Kidney epithelial cell (primary cell): ENCODE measurements at regions not wholly inside any gene's neighbourhood (a gene's known extent, or its start where the extent isn't known, plus 50 kb on each side); places are given as distances from the start of the nearest gene placed in this dataset.

Experiments
- DNase-seq: peaks from one replicate; pipeline ENCODE4 v3.0.0-alpha.2; 2010; ENCODE audit warnings: low read depth
- H3K27me3 ChIP-seq: 2 replicates; pipeline ENCODE4 v1.6.0; 2011; ENCODE audit warnings: low read length; ENCODE audit not compliant: control insufficient read depth, insufficient read depth
- H3K36me3 ChIP-seq: 2 replicates; pipeline ENCODE4 v1.5.1; 2011; ENCODE audit warnings: low read length; ENCODE audit not compliant: control insufficient read depth, insufficient read depth
- H3K4me3 ChIP-seq: 2 replicates; pipeline ENCODE4 v1.5.1; 2011; ENCODE audit warnings: low read depth, mild to moderate bottlenecking, control low read depth, low read length
- TF ChIP-seq, protein P1 (sequence below): IDR thresholded peaks from 2 replicates; pipeline ENCODE4 v1.5.1; 2011; ENCODE audit warnings: mild to moderate bottlenecking, moderate library complexity, low read length, control low read depth, inconsistent platforms; ENCODE audit not compliant: insufficient read depth, poor library complexity, severe bottlenecking

DNA sequence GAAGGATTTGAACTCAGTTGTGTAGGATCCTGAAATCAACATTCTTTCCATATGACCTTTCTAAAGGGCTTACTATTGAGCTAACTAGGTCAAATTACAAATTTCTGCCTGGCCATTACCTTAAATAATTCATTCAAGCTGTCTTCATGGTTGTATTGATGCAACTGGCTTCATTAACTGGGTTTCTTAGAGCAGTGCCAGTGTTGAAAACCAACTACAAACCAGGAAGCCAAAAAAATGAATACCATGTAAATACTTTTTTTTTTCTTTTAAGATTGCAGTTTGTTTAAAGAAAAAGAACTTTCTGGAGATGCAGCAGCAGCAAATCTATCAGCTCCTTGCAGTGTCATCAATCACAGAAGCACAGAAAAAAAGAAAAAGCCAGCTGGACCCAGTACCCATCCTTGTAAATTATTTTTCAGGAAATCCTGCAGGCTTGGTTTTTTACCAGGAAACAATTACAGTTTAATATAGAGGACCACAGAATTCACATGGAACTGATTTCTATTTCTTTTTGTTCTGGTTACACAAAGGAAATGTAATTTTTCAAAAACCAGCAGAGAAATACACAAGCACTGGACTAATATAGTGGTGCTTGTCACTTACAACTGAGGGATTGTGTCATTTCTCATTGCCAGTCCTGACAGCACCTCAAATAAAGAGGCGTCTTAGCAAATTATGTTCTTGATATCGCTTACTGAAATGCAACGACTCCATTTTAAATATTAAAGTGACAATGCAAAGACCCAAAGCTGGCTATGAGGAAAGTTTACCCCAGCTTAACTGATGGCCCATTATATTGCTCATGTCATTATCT, 131.9 kb downstream of the TMEM26 start:
- Histone ChIP-seq H3K36me3 (no peaks in the 10 kb centered on the region), H3K4me3 (no peak overlapping the region), H3K27me3 (no peaks in the 10 kb centered on the region)
- TF ChIP-seq, protein P1, sequence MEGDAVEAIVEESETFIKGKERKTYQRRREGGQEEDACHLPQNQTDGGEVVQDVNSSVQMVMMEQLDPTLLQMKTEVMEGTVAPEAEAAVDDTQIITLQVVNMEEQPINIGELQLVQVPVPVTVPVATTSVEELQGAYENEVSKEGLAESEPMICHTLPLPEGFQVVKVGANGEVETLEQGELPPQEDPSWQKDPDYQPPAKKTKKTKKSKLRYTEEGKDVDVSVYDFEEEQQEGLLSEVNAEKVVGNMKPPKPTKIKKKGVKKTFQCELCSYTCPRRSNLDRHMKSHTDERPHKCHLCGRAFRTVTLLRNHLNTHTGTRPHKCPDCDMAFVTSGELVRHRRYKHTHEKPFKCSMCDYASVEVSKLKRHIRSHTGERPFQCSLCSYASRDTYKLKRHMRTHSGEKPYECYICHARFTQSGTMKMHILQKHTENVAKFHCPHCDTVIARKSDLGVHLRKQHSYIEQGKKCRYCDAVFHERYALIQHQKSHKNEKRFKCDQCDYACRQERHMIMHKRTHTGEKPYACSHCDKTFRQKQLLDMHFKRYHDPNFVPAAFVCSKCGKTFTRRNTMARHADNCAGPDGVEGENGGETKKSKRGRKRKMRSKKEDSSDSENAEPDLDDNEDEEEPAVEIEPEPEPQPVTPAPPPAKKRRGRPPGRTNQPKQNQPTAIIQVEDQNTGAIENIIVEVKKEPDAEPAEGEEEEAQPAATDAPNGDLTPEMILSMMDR = no peak
- DNase-seq = no peak

DNA sequence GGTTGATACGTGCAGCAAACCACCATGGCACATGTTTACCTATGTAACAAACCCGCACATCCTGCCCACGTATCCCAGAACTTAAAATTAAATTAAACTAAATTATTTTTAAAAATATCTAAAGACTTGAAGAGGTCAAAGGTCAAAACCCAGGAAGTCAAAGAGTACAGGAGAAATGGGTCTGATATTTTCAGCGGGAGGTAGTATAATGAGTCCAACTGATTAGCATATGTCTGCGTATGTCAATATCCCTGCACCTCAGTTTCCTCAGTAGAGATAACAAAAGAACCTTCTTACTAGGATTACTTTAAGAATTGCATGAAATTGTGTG, 133.0 kb downstream of the TMEM26 start:
- TF ChIP-seq, protein P1 = no peak
- DNase-seq = no peak
- no peak overlapping the region for H3K4me3 ChIP-seq
- no peaks in the 10 kb centered on the region for H3K27me3 ChIP-seq
- no peaks in the 10 kb centered on the region for H3K36me3 ChIP-seq

GRCh38 chr10:61319386-61320256, 133.6 kb downstream of the TMEM26 start:
- TF ChIP-seq, protein P1 = no peak
- Histone ChIP-seq H3K27me3 (no peaks in the 10 kb centered on the region), H3K36me3 (no peaks in the 10 kb centered on the region), H3K4me3 (no peak overlapping the region)
- no peak for DNase-seq

DNA sequence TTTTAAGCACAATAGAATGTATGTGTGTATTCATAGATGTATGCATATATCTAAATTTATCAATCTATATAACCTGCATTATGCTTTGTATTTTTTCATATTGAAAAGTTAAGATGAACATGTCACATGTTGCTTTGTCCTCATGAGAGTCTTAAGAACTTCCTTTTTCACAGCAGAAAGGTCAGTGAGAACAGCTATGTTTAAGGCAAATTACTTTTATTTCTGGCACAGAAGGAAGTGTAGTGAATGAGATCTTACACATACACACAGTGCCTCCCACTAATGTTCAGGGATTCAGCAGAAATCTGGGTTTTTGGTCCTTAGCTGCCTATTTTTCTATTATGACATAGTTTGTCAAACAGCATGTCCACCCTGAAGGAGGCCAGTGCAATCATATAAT, 134.8 kb downstream of the TMEM26 start:
- TF ChIP-seq, protein P1 = no peak
- no peak for DNase-seq
- no peaks in the 10 kb centered on the region for H3K36me3 ChIP-seq
- no peak overlapping the region for H3K4me3 ChIP-seq
- no peaks in the 10 kb centered on the region for H3K27me3 ChIP-seq

DNA sequence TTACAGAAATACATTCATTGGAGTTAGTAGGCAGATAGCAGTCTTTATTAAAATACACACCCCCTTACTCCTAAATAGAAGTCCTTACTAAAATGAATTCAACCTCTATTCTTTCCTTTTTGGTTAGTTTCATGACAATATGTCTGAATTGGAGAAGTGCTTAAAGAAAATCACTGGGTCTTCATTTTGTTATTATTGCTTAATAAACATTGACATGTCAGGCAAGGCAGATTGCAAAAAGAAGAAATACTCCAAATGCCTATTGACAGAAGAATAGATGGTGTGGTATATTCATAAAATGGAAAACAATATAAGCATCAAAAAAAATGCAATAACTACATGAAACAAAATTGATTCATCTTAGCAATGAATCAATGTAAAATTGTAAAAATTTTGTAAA, 135.5 kb downstream of the TMEM26 start:
- TF ChIP-seq, protein P1 = no peak
- H3K4me3 ChIP-seq = no peak overlapping the region
- H3K36me3 ChIP-seq = no peaks in the 10 kb centered on the region
- H3K27me3 ChIP-seq = no peaks in the 10 kb centered on the region
- no peak for DNase-seq
